ENCODE measurements at regions not wholly inside any gene's neighbourhood (a gene's known extent, or its start where the extent isn't known, plus 50 kb on each side); places are given as distances from the start of the nearest gene placed in this dataset.

DNA sequence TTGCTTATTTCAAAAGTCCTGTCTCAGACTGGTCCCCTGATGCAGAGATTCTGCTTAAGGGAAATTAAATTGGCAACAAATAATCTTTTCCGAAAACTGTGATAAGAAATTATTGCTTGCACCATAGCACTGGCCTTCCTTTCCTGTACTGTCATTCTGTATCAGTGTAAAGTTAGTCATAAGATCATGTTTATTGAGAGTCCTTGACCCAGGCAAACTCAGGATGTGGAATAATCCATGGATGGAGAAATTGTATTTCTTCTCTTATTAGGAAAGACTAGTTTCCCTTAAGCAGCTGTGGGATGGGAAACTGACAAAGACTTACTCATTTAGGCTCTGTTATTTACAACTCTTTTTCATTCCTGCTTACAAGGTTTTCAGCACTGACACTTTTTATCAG, 83.0 kb upstream of the RANBP6 start:
- no peaks in the 10 kb centered on the region for H3K4me1 Mint-ChIP-seq
- H4K20me1 ChIP-seq (ENCODE audit: control insufficient read depth, insufficient read depth, low read length, poor library complexity, severe bottlenecking): no peaks in the 10 kb centered on the region
- no peak overlapping the region for H3K4me2 ChIP-seq (replicated peaks; ENCODE audit: low read depth, low read length, poor library complexity, severe bottlenecking)
- no CpG with 5 or more reads among the region's 1 CpG for WGBS (ENCODE audit: insufficient coverage)
- DNase-seq: no peak
- peaks cover 0 to 8% (median 0%) of the 10 kb centered on the region in 3 donors for H3K9me3 ChIP-seq (ENCODE audit: control extremely low read depth in 1 of 3, control insufficient read depth in 2 of 3, insufficient read depth in 1 of 3, low read length in 2 of 3)
- H3K79me2 ChIP-seq (ENCODE audit: control insufficient read depth, insufficient read depth, low read length): no peaks in the 10 kb centered on the region
- H3K27ac Mint-ChIP-seq: no peak overlapping the region
- ATAC-seq (ENCODE audit: low read depth): no peak
- POLR2A ChIA-PET: no interaction called here
- intact Hi-C loops (cut with micrococcal nuclease): no loop called here
- no peaks in the 10 kb centered on the region for H3K9me3 Mint-ChIP-seq (ENCODE audit: insufficient read depth)
- peaks cover 0 to 6% (median 0%) of the 10 kb centered on the region in 4 experiments for H3K27me3 ChIP-seq (replicated peaks in 1 of 4; ENCODE audit: control extremely low read depth in 1 of 4, control insufficient read depth in 3 of 4, insufficient read depth in 4 of 4, low read length in 3 of 4)
- H3K4me3 Mint-ChIP-seq: no peak overlapping the region
- H3K4me1 ChIP-seq (ENCODE audit: control insufficient read depth in 2 of 2, insufficient read depth in 2 of 2, low read length in 2 of 2): no peaks in the 10 kb centered on the region
- CTCF ChIA-PET: no interaction called here
- H3K27me3 Mint-ChIP-seq: peaks cover 43% of the 10 kb centered on the region
- H3K27ac ChIP-seq (ENCODE audit: low read length in 2 of 2): no peak overlapping the region
- no peak overlapping the region for H3K9ac ChIP-seq (ENCODE audit: low read length)
- no peak overlapping the region for H2AFZ ChIP-seq (ENCODE audit: insufficient read depth, low read depth, low read length, poor library complexity, severe bottlenecking)
- no peaks in the 10 kb centered on the region for H3K36me3 ChIP-seq (replicated peaks in 1 of 2; ENCODE audit: control extremely low read depth in 1 of 2, control insufficient read depth in 1 of 2, extremely low read depth in 1 of 2, insufficient read depth in 2 of 2, low read length in 1 of 2)
- no peak overlapping the region for H3K4me3 ChIP-seq (ENCODE audit: control extremely low read depth in 1 of 5, extremely low read depth in 1 of 5, insufficient read depth in 1 of 5, low read depth in 2 of 5, low read length in 4 of 5)
- TF ChIP-seq, protein P1, sequence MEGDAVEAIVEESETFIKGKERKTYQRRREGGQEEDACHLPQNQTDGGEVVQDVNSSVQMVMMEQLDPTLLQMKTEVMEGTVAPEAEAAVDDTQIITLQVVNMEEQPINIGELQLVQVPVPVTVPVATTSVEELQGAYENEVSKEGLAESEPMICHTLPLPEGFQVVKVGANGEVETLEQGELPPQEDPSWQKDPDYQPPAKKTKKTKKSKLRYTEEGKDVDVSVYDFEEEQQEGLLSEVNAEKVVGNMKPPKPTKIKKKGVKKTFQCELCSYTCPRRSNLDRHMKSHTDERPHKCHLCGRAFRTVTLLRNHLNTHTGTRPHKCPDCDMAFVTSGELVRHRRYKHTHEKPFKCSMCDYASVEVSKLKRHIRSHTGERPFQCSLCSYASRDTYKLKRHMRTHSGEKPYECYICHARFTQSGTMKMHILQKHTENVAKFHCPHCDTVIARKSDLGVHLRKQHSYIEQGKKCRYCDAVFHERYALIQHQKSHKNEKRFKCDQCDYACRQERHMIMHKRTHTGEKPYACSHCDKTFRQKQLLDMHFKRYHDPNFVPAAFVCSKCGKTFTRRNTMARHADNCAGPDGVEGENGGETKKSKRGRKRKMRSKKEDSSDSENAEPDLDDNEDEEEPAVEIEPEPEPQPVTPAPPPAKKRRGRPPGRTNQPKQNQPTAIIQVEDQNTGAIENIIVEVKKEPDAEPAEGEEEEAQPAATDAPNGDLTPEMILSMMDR (IDR thresholded peaks at IDR 0.05): no peak
- no peak for TF ChIP-seq EZH2 (IDR thresholded peaks at IDR 0.05; ENCODE audit: borderline replicate concordance, insufficient read depth, low read depth, low read length, poor library complexity, severe bottlenecking)

DNA sequence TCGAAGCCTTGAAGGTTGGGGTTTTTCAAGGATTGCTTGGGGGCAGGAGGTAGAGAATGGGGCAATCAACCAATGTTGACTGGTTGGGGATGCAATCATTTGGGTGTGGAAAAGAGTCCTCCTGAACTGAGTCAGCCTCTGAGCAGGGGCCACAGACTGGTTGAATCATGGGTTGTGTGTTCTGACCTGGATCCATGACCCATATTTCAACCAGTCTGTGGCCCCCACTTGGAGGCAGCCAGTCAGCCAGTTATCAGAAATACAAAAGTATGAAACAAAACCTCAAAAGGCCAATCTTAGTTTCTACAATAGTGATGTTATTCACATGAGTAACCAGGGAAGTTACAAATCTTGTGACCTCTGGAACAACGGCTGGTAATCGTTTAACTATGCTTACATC, 81.4 kb upstream of the RANBP6 start:
- Histone ChIP-seq H4K20me1 (ENCODE audit: control insufficient read depth, insufficient read depth, low read length, poor library complexity, severe bottlenecking) (no peaks in the 10 kb centered on the region), H3K79me2 (ENCODE audit: control insufficient read depth, insufficient read depth, low read length) (no peaks in the 10 kb centered on the region), H3K9ac (ENCODE audit: low read length) (no peak overlapping the region), H3K27ac (ENCODE audit: low read length in 2 of 2) (no peak overlapping the region), H2AFZ (ENCODE audit: insufficient read depth, low read depth, low read length, poor library complexity, severe bottlenecking) (no peak overlapping the region), H3K27me3 (replicated peaks in 1 of 4; ENCODE audit: control extremely low read depth in 1 of 4, control insufficient read depth in 3 of 4, insufficient read depth in 4 of 4, low read length in 3 of 4) (peaks cover 0 to 6% (median 0%) of the 10 kb centered on the region in 4 experiments), H3K4me1 (ENCODE audit: control insufficient read depth in 2 of 2, insufficient read depth in 2 of 2, low read length in 2 of 2) (no peaks in the 10 kb centered on the region), H3K36me3 (replicated peaks in 1 of 2; ENCODE audit: control extremely low read depth in 1 of 2, control insufficient read depth in 1 of 2, extremely low read depth in 1 of 2, insufficient read depth in 2 of 2, low read length in 1 of 2) (no peaks in the 10 kb centered on the region), H3K4me3 (ENCODE audit: control extremely low read depth in 1 of 5, extremely low read depth in 1 of 5, insufficient read depth in 1 of 5, low read depth in 2 of 5, low read length in 4 of 5) (no peak overlapping the region), H3K4me2 (replicated peaks; ENCODE audit: low read depth, low read length, poor library complexity, severe bottlenecking) (no peak overlapping the region), H3K9me3 (ENCODE audit: control extremely low read depth in 1 of 3, control insufficient read depth in 2 of 3, insufficient read depth in 1 of 3, low read length in 2 of 3) (peaks cover 0 to 8% (median 0%) of the 10 kb centered on the region in 3 donors)
- ATAC-seq (ENCODE audit: low read depth) (no peak), DNase-seq (no peak)
- H3K9me3 Mint-ChIP-seq (ENCODE audit: insufficient read depth): no peaks in the 10 kb centered on the region
- ChIA-PET CTCF (no interaction called here), POLR2A (no interaction called here)
- TF ChIP-seq, protein P1 (IDR thresholded peaks at IDR 0.05): no peak
- TF ChIP-seq EZH2 (IDR thresholded peaks at IDR 0.05; ENCODE audit: borderline replicate concordance, insufficient read depth, low read depth, low read length, poor library complexity, severe bottlenecking): no peak
- H3K4me1 Mint-ChIP-seq: no peaks in the 10 kb centered on the region
- no peak overlapping the region for H3K4me3 Mint-ChIP-seq
- 81% methylated on average over 3 of the region's 3 CpGs for WGBS (ENCODE audit: insufficient coverage)
- intact Hi-C loops (cut with micrococcal nuclease): no loop called here
- H3K27ac Mint-ChIP-seq: no peak overlapping the region
- H3K27me3 Mint-ChIP-seq: peaks cover 43% of the 10 kb centered on the region

All from B cell (primary cell).